ENCODE measurements at regions not wholly inside any gene's neighbourhood (a gene's known extent, or its start where the extent isn't known, plus 50 kb on each side); places are given as distances from the start of the nearest gene placed in this dataset.
A peak's percentile ranks its signal among the peaks of the same experiment; 100 is the strongest.

GRCh38 chr22:48709453-48709852 lies 1118.2 kb downstream of the BRD1 start:
- no peak for DNase-seq (ENCODE audit: low spot score)

- DNase-seq (ENCODE audit: low spot score) = no peak
Observed at GRCh38 chr22:48708558-48709245, 1119.0 kb downstream of the BRD1 start.

GRCh38 chr22:48707763-48708557 lies 1119.7 kb downstream of the BRD1 start:
- DNase-seq (ENCODE audit: low spot score) = no peak

GRCh38 chr22:48706934-48707762 lies 1120.5 kb downstream of the BRD1 start:
- no peak for DNase-seq (ENCODE audit: low spot score)

GRCh38 chr22:48705917-48706605 lies 1121.6 kb downstream of the BRD1 start:
- DNase-seq (ENCODE audit: low spot score) = no peak

GRCh38 chr22:48705159-48705916 lies 1122.3 kb downstream of the BRD1 start:
- DNase-seq (ENCODE audit: low spot score) = no peak

- no peak for DNase-seq (ENCODE audit: low spot score)
Observed at GRCh38 chr22:48704335-48704734, 1123.3 kb downstream of the BRD1 start.

- DNase-seq (ENCODE audit: low spot score) = no peak
Observed at GRCh38 chr22:48703265-48703941, 1124.3 kb downstream of the BRD1 start.

- peak; percentile 94 for DNase-seq (ENCODE audit: low spot score)
Observed at GRCh38 chr22:48702573-48703264, 1125.0 kb downstream of the BRD1 start.

- no peak for DNase-seq (ENCODE audit: low spot score)
Observed at GRCh38 chr22:48701296-48702030, 1126.2 kb downstream of the BRD1 start.

GRCh38 chr22:48700566-48701295 lies 1126.9 kb downstream of the BRD1 start:
- DNase-seq (ENCODE audit: low spot score) = peak; percentile 73

- no peak for DNase-seq (ENCODE audit: low spot score)
Observed at GRCh38 chr22:48700180-48700565, 1127.5 kb downstream of the BRD1 start.

- no peak for DNase-seq (ENCODE audit: low spot score)
Observed at GRCh38 chr22:48699511-48699910, 1128.2 kb downstream of the BRD1 start.

GRCh38 chr22:48698618-48699017 lies 1129.1 kb downstream of the BRD1 start:
- DNase-seq (ENCODE audit: low spot score) = no peak

- no peak for DNase-seq (ENCODE audit: low spot score)
Observed at GRCh38 chr22:48697694-48698276, 1129.9 kb downstream of the BRD1 start.

GRCh38 chr22:48697223-48697622 lies 1130.5 kb downstream of the BRD1 start:
- no peak for DNase-seq (ENCODE audit: low spot score)

GRCh38 chr22:48696371-48696770 lies 1131.3 kb downstream of the BRD1 start:
- DNase-seq (ENCODE audit: low spot score) = no peak

GRCh38 chr22:48695731-48696305 lies 1131.9 kb downstream of the BRD1 start:
- no peak for DNase-seq (ENCODE audit: low spot score)
